HepG2 (cell line): ENCODE measurements at regions not wholly inside any gene's neighbourhood (a gene's known extent, or its start where the extent isn't known, plus 50 kb on each side); places are given as distances from the start of the nearest gene placed in this dataset.

Experiments
- AHDC1 ChIP-seq: sonication (generic); formaldehyde crosslinking; IDR thresholded peaks from 2 replicates; pipeline ENCODE4 v1.5.1; 2020; ENCODE audit warnings: mild to moderate bottlenecking, missing genetic modification reagents, borderline replicate concordance
- HBP1 ChIP-seq: IDR thresholded peaks from 2 replicates; pipeline ENCODE4 v1.6.1; 2016; ENCODE audit warnings: low read depth, control low read depth
- HOXA9 ChIP-seq: sonication (generic); formaldehyde crosslinking; IDR thresholded peaks from 2 replicates; pipeline ENCODE4 v1.8.1; 2022; ENCODE audit warnings: missing genetic modification reagents, mild to moderate bottlenecking, moderate library complexity, borderline replicate concordance
- MIER2 ChIP-seq: IDR thresholded peaks from 2 replicates; pipeline ENCODE4 v1.6.1; 2016; ENCODE audit warnings: missing biosample characterization, missing genetic modification reagents
- RBM39 ChIP-seq: fragments of 200-400 bp; formaldehyde crosslinking; IDR thresholded peaks from one replicate; pipeline ENCODE4 v1.6.1; 2018; ENCODE audit warnings: antibody characterized with exemption, mild to moderate bottlenecking, low read depth, low read length; ENCODE audit not compliant: poor library complexity, severe bottlenecking
- RFXANK ChIP-seq: IDR thresholded peaks from 2 replicates; pipeline ENCODE4 v1.6.1; 2016
- SATB2 ChIP-seq: sonication (generic); formaldehyde crosslinking; IDR thresholded peaks from 2 replicates; pipeline ENCODE4 v1.5.0; 2020; ENCODE audit warnings: missing genetic modification reagents
- SMC3 ChIP-seq: IDR thresholded peaks from 2 replicates; pipeline ENCODE4 v1.6.1; 2011; ENCODE audit warnings: low read length, improper control_type of control experiment
- SOX5 ChIP-seq: IDR thresholded peaks from 2 replicates; pipeline ENCODE4 v1.6.1; 2016; ENCODE audit warnings: borderline replicate concordance
- SP4 ChIP-seq: sonication (generic); formaldehyde crosslinking; IDR thresholded peaks from 2 replicates; pipeline ENCODE4 v1.8.1; 2023; ENCODE audit warnings: mild to moderate bottlenecking, missing genetic modification reagents
- ZNF777 ChIP-seq: sonication (generic); formaldehyde crosslinking; IDR thresholded peaks from 2 replicates; pipeline ENCODE4 v1.4.0; 2020; ENCODE audit warnings: missing genetic modification reagents
- TF ChIP-seq, protein P1 (sequence below): sonication (generic); formaldehyde crosslinking; IDR thresholded peaks from 2 replicates; pipeline ENCODE4 v1.9.0; 2021; ENCODE audit warnings: mild to moderate bottlenecking, missing genetic modification reagents
- TF ChIP-seq, protein P2 (sequence below): sonication (generic); formaldehyde crosslinking; IDR thresholded peaks from 2 replicates; pipeline ENCODE4 v1.4.0; 2020; ENCODE audit warnings: missing genetic modification reagents

- TF ChIP-seq, protein P1, sequence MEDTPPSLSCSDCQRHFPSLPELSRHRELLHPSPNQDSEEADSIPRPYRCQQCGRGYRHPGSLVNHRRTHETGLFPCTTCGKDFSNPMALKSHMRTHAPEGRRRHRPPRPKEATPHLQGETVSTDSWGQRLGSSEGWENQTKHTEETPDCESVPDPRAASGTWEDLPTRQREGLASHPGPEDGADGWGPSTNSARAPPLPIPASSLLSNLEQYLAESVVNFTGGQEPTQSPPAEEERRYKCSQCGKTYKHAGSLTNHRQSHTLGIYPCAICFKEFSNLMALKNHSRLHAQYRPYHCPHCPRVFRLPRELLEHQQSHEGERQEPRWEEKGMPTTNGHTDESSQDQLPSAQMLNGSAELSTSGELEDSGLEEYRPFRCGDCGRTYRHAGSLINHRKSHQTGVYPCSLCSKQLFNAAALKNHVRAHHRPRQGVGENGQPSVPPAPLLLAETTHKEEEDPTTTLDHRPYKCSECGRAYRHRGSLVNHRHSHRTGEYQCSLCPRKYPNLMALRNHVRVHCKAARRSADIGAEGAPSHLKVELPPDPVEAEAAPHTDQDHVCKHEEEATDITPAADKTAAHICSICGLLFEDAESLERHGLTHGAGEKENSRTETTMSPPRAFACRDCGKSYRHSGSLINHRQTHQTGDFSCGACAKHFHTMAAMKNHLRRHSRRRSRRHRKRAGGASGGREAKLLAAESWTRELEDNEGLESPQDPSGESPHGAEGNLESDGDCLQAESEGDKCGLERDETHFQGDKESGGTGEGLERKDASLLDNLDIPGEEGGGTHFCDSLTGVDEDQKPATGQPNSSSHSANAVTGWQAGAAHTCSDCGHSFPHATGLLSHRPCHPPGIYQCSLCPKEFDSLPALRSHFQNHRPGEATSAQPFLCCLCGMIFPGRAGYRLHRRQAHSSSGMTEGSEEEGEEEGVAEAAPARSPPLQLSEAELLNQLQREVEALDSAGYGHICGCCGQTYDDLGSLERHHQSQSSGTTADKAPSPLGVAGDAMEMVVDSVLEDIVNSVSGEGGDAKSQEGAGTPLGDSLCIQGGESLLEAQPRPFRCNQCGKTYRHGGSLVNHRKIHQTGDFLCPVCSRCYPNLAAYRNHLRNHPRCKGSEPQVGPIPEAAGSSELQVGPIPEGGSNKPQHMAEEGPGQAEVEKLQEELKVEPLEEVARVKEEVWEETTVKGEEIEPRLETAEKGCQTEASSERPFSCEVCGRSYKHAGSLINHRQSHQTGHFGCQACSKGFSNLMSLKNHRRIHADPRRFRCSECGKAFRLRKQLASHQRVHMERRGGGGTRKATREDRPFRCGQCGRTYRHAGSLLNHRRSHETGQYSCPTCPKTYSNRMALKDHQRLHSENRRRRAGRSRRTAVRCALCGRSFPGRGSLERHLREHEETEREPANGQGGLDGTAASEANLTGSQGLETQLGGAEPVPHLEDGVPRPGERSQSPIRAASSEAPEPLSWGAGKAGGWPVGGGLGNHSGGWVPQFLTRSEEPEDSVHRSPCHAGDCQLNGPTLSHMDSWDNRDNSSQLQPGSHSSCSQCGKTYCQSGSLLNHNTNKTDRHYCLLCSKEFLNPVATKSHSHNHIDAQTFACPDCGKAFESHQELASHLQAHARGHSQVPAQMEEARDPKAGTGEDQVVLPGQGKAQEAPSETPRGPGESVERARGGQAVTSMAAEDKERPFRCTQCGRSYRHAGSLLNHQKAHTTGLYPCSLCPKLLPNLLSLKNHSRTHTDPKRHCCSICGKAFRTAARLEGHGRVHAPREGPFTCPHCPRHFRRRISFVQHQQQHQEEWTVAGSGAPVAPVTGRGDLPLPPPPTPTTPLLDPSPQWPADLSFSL: no peak
- TF ChIP-seq HOXA9 (CRISPR knock-in tag): no peak
- TF ChIP-seq, protein P2, sequence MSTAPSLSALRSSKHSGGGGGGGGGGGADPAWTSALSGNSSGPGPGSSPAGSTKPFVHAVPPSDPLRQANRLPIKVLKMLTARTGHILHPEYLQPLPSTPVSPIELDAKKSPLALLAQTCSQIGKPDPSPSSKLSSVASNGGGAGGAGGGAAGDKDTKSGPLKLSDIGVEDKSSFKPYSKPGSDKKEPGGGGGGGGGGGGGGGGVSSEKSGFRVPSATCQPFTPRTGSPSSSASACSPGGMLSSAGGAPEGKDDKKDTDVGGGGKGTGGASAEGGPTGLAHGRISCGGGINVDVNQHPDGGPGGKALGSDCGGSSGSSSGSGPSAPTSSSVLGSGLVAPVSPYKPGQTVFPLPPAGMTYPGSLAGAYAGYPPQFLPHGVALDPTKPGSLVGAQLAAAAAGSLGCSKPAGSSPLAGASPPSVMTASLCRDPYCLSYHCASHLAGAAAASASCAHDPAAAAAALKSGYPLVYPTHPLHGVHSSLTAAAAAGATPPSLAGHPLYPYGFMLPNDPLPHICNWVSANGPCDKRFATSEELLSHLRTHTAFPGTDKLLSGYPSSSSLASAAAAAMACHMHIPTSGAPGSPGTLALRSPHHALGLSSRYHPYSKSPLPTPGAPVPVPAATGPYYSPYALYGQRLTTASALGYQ (CRISPR knock-in tag): no peak
- no peak for TF ChIP-seq HBP1 (CRISPR knock-in tag)
- TF ChIP-seq AHDC1 (CRISPR knock-in tag): no peak
- no peak for TF ChIP-seq SOX5
- no peak for TF ChIP-seq SATB2 (CRISPR knock-in tag)
- no peak for TF ChIP-seq RFXANK (CRISPR knock-in tag)
- no peak for TF ChIP-seq RBM39
- no peak for TF ChIP-seq SMC3
- TF ChIP-seq MIER2: no peak
- no peak for TF ChIP-seq SP4 (CRISPR knock-in tag)
- no peak for TF ChIP-seq ZNF777 (CRISPR knock-in tag)
- TF ChIP-seq, all 625 proteins: peak for 0
Observed at GRCh38 chr11:122220321-122220720, 104.3 kb upstream of the BLID start (continued).
